IMR-90 (cell line): ENCODE measurements at regions not wholly inside any gene's neighbourhood (a gene's known extent, or its start where the extent isn't known, plus 50 kb on each side); places are given as distances from the start of the nearest gene placed in this dataset.

Experiments
- ATAC-seq: fragments of 200-7000 bp; cut with Tn5 transposase; 2 replicates; pipeline ENCODE4 v1.9.1; 2020; ENCODE audit warnings: low read depth, mild to moderate bottlenecking, moderate library complexity
- BruUV-seq: library from RNA; stranded (reverse); fragments of 400-500 nt; replicated peaks from 2 replicates; lab custom pipeline; 2021; lab: Mats Ljungman, UMichigan
- CTCF ChIA-PET: fragments of 300-600 bp; formaldehyde crosslinking; extraction: SDS; loops from one replicate; lab custom pipeline; 2021; ENCODE audit warnings: antibody characterized with exemption; lab: Yijun Ruan, JAX
- POLR2A ChIA-PET: fragments of 300-600 bp; sonication (Branson Sonifier 250); formaldehyde crosslinking; loops from one replicate; lab custom pipeline; 2022; ENCODE audit warnings: antibody characterized with exemption; ENCODE audit not compliant: unreplicated experiment; lab: Charles Lee
- DNase-seq: peaks from one replicate; pipeline ENCODE4 v3.0.0; 2013
- H2AFZ ChIP-seq: replicated peaks from 2 replicates; pipeline ENCODE3; 2013; ENCODE audit warnings: low read length, mild to moderate bottlenecking; ENCODE audit not compliant: poor library complexity
- H2AK5ac ChIP-seq: 2 replicates; pipeline ENCODE4 v1.6.1; 2013; ENCODE audit warnings: low read depth, low read length, inconsistent platforms
- H2AK9ac ChIP-seq: replicated peaks from 2 replicates; pipeline ENCODE3; 2013; ENCODE audit warnings: mild to moderate bottlenecking, low read depth, low read length, moderate library complexity; ENCODE audit not compliant: poor library complexity
- H2BK120ac ChIP-seq: 2 replicates; pipeline ENCODE4 v1.6.1; 2013; ENCODE audit warnings: low read depth, low read length, inconsistent platforms
- H2BK15ac ChIP-seq: 3 replicates; pipeline ENCODE4 v1.6.1; 2013; ENCODE audit warnings: low read depth, low read length, inconsistent platforms
- H2BK20ac ChIP-seq: 2 replicates; pipeline ENCODE4 v1.6.1; 2013; ENCODE audit warnings: low read depth, mild to moderate bottlenecking, inconsistent platforms, low read length, moderate library complexity
- H2BK5ac ChIP-seq: 2 replicates; pipeline ENCODE4 v1.6.1; 2013; ENCODE audit warnings: mild to moderate bottlenecking, low read depth, low read length, inconsistent platforms; ENCODE audit not compliant: poor library complexity, severe bottlenecking
- H3K14ac ChIP-seq: replicated peaks from 2 replicates; pipeline ENCODE4 v1.6.1; 2013; ENCODE audit warnings: low read depth, low read length, inconsistent platforms
- H3K18ac ChIP-seq: 2 replicates; pipeline ENCODE4 v1.6.1; 2013; ENCODE audit warnings: low read depth, low read length, control low read depth
- H3K23ac ChIP-seq: 2 replicates; pipeline ENCODE4 v1.6.1; 2013; ENCODE audit warnings: low read depth, low read length, inconsistent platforms
- H3K27ac ChIP-seq: 2 replicates; pipeline ENCODE4 v1.5.1; 2013; ENCODE audit warnings: mild to moderate bottlenecking, control low read depth, low read length; ENCODE audit not compliant: insufficient read depth
- H3K27me3 ChIP-seq: 2 replicates; pipeline ENCODE4 v1.6.1; 2013; ENCODE audit warnings: low read length; ENCODE audit not compliant: control insufficient read depth, insufficient read depth
- H3K36me3 ChIP-seq: 2 replicates; pipeline ENCODE4 v1.6.1; 2013; ENCODE audit warnings: low read length, mixed read lengths; ENCODE audit not compliant: control insufficient read depth, insufficient read depth
- H3K4ac ChIP-seq: 2 replicates; pipeline ENCODE4 v1.6.1; 2013; ENCODE audit warnings: low read depth, low read length, inconsistent platforms
- H3K4me1 ChIP-seq: 2 replicates; pipeline ENCODE4 v1.6.1; 2013; ENCODE audit warnings: low read length, mixed read lengths; ENCODE audit not compliant: control insufficient read depth, insufficient read depth
- H3K4me2 ChIP-seq: 2 replicates; pipeline ENCODE4 v1.6.1; 2013; ENCODE audit warnings: low read depth, mild to moderate bottlenecking, control low read depth, low read length, moderate library complexity
- H3K4me3 ChIP-seq: 2 replicates; pipeline ENCODE4 v1.5.1; 2013; ENCODE audit warnings: low read depth, mild to moderate bottlenecking, control low read depth, low read length, moderate library complexity; ENCODE audit not compliant: insufficient read depth
- H3K56ac ChIP-seq: 2 replicates; pipeline ENCODE4 v1.6.1; 2013; ENCODE audit warnings: low read length, inconsistent platforms; ENCODE audit not compliant: insufficient read depth; ENCODE audit errors: extremely low read depth
- H3K79me1 ChIP-seq, 2 experiments: 2 replicates each; pipeline ENCODE4 v1.6.1; 2013; ENCODE audit warnings: low read length in 2 of 2, inconsistent platforms in 1 of 2, low read depth in 1 of 2
- H3K9ac ChIP-seq: 2 replicates; pipeline ENCODE4 v1.6.1; 2013; ENCODE audit warnings: low read depth, low read length, control low read depth
- H3K9me1 ChIP-seq: 2 replicates; pipeline ENCODE4 v1.6.1; 2013; ENCODE audit warnings: low read length, inconsistent platforms; ENCODE audit not compliant: insufficient read depth
- H3K9me3 ChIP-seq: 2 replicates; pipeline ENCODE4 v1.6.1; 2013; ENCODE audit warnings: low read length; ENCODE audit not compliant: control insufficient read depth, insufficient read depth
- H4K20me1 ChIP-seq: 2 replicates; pipeline ENCODE4 v1.6.1; 2013; ENCODE audit warnings: low read length, inconsistent platforms; ENCODE audit not compliant: insufficient read depth
- H4K5ac ChIP-seq: 2 replicates; pipeline ENCODE4 v1.6.1; 2013; ENCODE audit warnings: mild to moderate bottlenecking, low read depth, low read length, control low read depth
- H4K8ac ChIP-seq, 2 experiments: 2 replicates each; pipeline ENCODE4 v1.6.1; 2013; ENCODE audit warnings: low read depth in 2 of 2, low read length in 2 of 2, control low read depth in 1 of 2, inconsistent platforms in 1 of 2
- H4K91ac ChIP-seq: 2 replicates; pipeline ENCODE4 v1.6.1; 2013; ENCODE audit warnings: low read depth, low read length, inconsistent platforms; ENCODE audit not compliant: insufficient read depth
- CHD1 ChIP-seq: IDR thresholded peaks from 2 replicates; pipeline ENCODE4 v1.6.1; 2012; ENCODE audit warnings: low read depth, low read length, improper control_type of control experiment
- MAFK ChIP-seq: IDR thresholded peaks from 2 replicates; pipeline ENCODE4 v1.6.1; 2012; ENCODE audit warnings: low read depth, low read length, improper control_type of control experiment
- MAZ ChIP-seq: IDR thresholded peaks from 2 replicates; pipeline ENCODE4 v1.6.1; 2012; ENCODE audit warnings: low read depth, mild to moderate bottlenecking, low read length, improper control_type of control experiment, moderate library complexity, borderline replicate concordance
- MXI1 ChIP-seq: IDR thresholded peaks from 2 replicates; pipeline ENCODE4 v1.6.1; 2012; ENCODE audit warnings: low read depth, mild to moderate bottlenecking, low read length, moderate library complexity, borderline replicate concordance
- RAD21 ChIP-seq: IDR thresholded peaks from 2 replicates; pipeline ENCODE4 v1.6.1; 2012; ENCODE audit warnings: low read length, improper control_type of control experiment
- RFX5 ChIP-seq: IDR thresholded peaks from 2 replicates; pipeline ENCODE4 v1.8.0; 2012; ENCODE audit warnings: low read depth, mild to moderate bottlenecking, low read length, moderate library complexity
- SMC3 ChIP-seq: fragments of 150-350 bp; IDR thresholded peaks from 2 replicates; pipeline ENCODE4 v1.6.1; 2016; ENCODE audit warnings: low read depth, mild to moderate bottlenecking, antibody characterized with exemption, low read length, moderate library complexity
- WGBS, 2 experiments: methylation state at CpG; one replicate each; pipeline versions ENCODE4 v1.1.5 to v1.1.7; 2013; ENCODE audit warnings: missing lambda C conversion rate in 2 of 2; ENCODE audit not compliant: insufficient read length in 1 of 2; ENCODE audit errors: extremely low coverage in 2 of 2; 5-methylcytosine and 5-hydroxymethylcytosine counted together
- dilution Hi-C: fragments of 300-500 bp; cut with HindIII; formaldehyde crosslinking; loops from one replicate; pipeline ENCODE4 v1.14.3; 2018; ENCODE audit warnings: low sequenced_read_pairs; ENCODE audit not compliant: unreplicated experiment
- in situ Hi-C: fragments of 300-500 bp; cut with MboI; formaldehyde crosslinking; loops from 3 replicates; pipeline ENCODE4 v1.14.3; 2019; ENCODE audit warnings: low sequenced_read_pairs, inconsistent platforms, mixed read lengths
- intact Hi-C: fragments of 100-400 bp; cut with micrococcal nuclease; formaldehyde crosslinking; loops from 2 replicates; pipeline ENCODE4 v1.10.0; 2022

DNA sequence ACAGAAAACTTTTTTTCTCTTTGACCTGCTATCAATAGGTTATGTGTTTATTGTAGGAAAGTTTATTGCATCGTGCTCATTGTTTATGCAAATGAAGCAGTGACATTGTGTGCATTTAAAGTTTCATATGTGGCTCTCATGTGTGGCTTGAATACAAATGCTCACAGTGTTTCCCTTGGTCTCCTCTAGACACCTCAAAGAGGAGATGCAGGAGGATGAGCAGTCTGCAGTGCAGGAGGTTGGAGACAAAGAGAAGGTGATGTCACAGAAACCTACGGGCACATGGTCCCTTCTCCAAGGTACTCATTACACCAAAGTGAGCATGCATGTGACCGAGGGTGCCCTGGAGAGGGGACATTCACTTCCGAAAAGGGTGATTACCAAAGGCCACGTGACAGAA, 430.2 kb downstream of the INHBA start:
- Histone ChIP-seq H2BK20ac (no peak overlapping the region), H2BK120ac (no peak overlapping the region), H3K14ac (no peak overlapping the region), H3K18ac (no peak overlapping the region), H3K79me1 (no peaks in the 10 kb centered on the region), H2BK5ac (no peak overlapping the region), H3K4me3 (no peak overlapping the region), H3K9me3 (no peaks in the 10 kb centered on the region), H4K20me1 (no peaks in the 10 kb centered on the region), H3K23ac (no peak overlapping the region), H2AK9ac (no peak overlapping the region), H2AFZ (no peak overlapping the region), H3K4ac (no peak overlapping the region; the same call in 1 of the 2 replicates), H3K27me3 (no peaks in the 10 kb centered on the region), H4K8ac (no peak overlapping the region), H3K4me1 (no peaks in the 10 kb centered on the region), H2AK5ac (no peak overlapping the region; the same call in 1 of the 2 replicates), H3K9ac (no peak overlapping the region), H3K56ac (no peak overlapping the region), H3K4me2 (no peak overlapping the region), H4K5ac (no peak overlapping the region), H3K27ac (no peak overlapping the region), H3K36me3 (no peaks in the 10 kb centered on the region), H2BK15ac (no peak overlapping the region), H3K9me1 (no peaks in the 10 kb centered on the region), H4K91ac (no peak overlapping the region)
- BruUV-seq, result no TSS peak
- CTCF ChIA-PET, result no interaction called here
- no peak for ATAC-seq
- WGBS, 2 experiments, result no CpG with 5 or more reads among the region's 5 CpGs
- in situ Hi-C loops, result no loop called here
- TF ChIP-seq CHD1 (no peak), MAZ (no peak), RAD21 (no peak), MAFK (no peak), RFX5 (no peak), SMC3 (no peak), MXI1 (no peak)
- no peak for DNase-seq
- intact Hi-C loops, result no loop called here
- dilution Hi-C loops, result no loop called here
- POLR2A ChIA-PET, result no interaction called here
